Astrocyte of the spinal cord (primary cell): ENCODE measurements at regions not wholly inside any gene's neighbourhood (a gene's known extent, or its start where the extent isn't known, plus 50 kb on each side); places are given as distances from the start of the nearest gene placed in this dataset.

Experiments
- DNase-seq: peaks from one replicate; pipeline ENCODE4 v3.0.0; 2011; ENCODE audit warnings: low read depth, low spot score
- H3K4me3 ChIP-seq: 2 replicates; pipeline ENCODE4 v1.5.1; 2011; ENCODE audit warnings: low read depth, mild to moderate bottlenecking, low read length, moderate library complexity
- CTCF ChIP-seq: IDR thresholded peaks from 2 replicates; pipeline ENCODE4 v1.5.1; 2012; ENCODE audit warnings: low read depth, mild to moderate bottlenecking, low read length, inconsistent platforms
- in situ Hi-C: cut with HindIII; loops from 2 replicates; pipeline ENCODE4 v1.10.0; 2017; ENCODE audit warnings: low sequenced_read_pairs

- TF ChIP-seq CTCF = no peak
- DNase-seq = no peak
- H3K4me3 ChIP-seq = no peak overlapping the region
- in situ Hi-C loops = no loop called here
These were observed 50.0 kb upstream of the POGK start for GRCh38 chr1:166789286-166789685.
